GM12864 (cell line): ENCODE measurements at regions not wholly inside any gene's neighbourhood (a gene's known extent, or its start where the extent isn't known, plus 50 kb on each side); places are given as distances from the start of the nearest gene placed in this dataset.

Experiments
- DNase-seq: peaks from one replicate; pipeline ENCODE4 v3.0.0-alpha.2; 2011; ENCODE audit warnings: low read depth
- H3K4me3 ChIP-seq: 2 replicates; pipeline ENCODE4 v1.5.1; 2011; ENCODE audit warnings: mild to moderate bottlenecking, low read depth, low read length, control low read depth
- TF ChIP-seq, protein P1 (sequence below): IDR thresholded peaks from 2 replicates; pipeline ENCODE4 v1.5.1; 2011; ENCODE audit warnings: low read depth, mild to moderate bottlenecking, moderate library complexity, low read length, control low read depth, inconsistent platforms; ENCODE audit errors: missing control alignments

DNA sequence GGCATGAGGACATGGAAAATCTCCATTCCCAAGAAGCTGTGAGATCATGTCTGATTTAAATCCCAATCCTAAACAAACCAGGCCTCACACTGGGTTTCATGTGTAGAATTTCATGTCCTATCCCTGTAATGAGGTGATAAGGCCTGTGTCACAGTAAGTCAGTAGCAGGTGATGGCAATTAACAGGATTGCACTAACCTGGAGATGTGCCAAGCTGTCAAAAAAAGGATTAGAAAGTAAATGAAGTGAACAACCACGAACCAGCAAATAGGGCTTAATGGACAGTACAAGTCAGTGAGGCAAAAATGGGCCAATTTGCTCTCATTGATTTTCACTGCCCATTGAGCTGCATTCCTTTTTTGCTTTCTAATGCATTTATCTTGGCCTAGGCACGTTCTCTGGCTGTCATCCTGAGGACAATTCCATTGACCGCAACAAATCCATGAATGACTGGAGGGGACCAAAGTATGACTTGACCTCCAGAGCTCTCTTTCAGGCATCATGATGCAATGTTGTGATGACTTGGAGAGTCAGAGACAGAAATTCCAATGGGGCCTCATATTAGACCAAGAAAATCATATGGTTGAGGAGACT is 673.6 kb upstream of the ADGRL2 start:
- H3K4me3 ChIP-seq: no peak overlapping the region

DNA sequence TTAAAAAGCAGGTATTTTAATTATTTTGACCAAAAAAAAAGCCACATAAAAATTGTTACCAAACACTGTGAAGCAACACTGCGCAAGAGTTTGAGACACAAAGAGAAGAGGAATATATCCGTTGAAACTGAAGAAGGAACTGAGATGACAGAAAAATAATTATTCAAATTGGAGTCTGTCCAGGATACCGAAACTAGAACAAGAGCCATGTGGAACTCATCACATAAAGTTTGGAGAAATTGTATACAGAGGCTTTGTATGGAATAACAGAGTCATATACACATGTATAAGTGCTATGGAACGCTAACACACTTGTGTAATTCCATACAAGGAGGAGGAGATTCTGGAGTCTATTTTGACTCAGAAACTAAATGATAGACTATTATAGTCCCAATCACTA is 675.1 kb upstream of the ADGRL2 start:
- no peak for DNase-seq
- TF ChIP-seq, protein P1, sequence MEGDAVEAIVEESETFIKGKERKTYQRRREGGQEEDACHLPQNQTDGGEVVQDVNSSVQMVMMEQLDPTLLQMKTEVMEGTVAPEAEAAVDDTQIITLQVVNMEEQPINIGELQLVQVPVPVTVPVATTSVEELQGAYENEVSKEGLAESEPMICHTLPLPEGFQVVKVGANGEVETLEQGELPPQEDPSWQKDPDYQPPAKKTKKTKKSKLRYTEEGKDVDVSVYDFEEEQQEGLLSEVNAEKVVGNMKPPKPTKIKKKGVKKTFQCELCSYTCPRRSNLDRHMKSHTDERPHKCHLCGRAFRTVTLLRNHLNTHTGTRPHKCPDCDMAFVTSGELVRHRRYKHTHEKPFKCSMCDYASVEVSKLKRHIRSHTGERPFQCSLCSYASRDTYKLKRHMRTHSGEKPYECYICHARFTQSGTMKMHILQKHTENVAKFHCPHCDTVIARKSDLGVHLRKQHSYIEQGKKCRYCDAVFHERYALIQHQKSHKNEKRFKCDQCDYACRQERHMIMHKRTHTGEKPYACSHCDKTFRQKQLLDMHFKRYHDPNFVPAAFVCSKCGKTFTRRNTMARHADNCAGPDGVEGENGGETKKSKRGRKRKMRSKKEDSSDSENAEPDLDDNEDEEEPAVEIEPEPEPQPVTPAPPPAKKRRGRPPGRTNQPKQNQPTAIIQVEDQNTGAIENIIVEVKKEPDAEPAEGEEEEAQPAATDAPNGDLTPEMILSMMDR: no peak
- H3K4me3 ChIP-seq: no peak overlapping the region

More for the DNA sequence above, 673.6 kb upstream of the ADGRL2 start:
- TF ChIP-seq, protein P1: no peak
- DNase-seq: no peak

DNA sequence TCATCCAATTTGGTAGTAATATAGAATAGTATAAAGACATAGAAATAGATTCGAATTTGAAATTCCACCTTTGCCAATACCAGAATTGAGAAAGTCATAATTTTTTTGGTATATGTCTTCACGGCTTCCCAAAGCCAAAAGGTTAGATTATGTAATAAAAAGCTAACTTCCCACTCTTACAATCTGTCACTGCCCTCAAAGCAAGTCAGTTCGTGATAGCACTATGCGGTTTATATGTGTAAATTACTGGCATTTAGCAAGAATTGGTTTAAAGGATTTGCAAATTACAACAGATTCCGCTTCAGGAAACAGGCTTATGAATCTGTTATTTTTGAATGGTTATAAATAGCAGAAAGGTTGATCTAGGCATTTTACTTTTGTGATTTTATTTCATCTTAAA is 679.4 kb upstream of the ADGRL2 start:
- no peak for DNase-seq
- TF ChIP-seq, protein P1: no peak
- no peak overlapping the region for H3K4me3 ChIP-seq

DNA sequence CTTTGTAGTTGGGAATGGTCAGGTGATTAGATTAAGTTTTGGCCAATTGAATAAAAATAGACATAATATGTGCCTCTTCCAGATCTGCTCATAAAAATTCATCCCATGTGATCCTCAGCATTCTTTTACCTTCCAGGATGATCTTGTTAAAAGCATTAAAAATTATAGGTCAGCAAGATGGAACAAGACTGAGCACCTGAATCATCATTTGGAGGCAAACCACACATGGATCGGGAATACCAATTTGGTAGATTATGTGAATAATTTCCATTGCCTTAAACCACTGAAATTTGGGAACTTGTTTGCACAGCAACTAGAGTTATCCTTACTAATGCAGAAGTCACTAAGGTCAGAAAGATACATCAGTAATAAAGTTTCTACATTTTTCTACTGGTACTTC is 681.4 kb upstream of the ADGRL2 start:
- no peak for DNase-seq
- TF ChIP-seq, protein P1: no peak
- no peak overlapping the region for H3K4me3 ChIP-seq

DNA sequence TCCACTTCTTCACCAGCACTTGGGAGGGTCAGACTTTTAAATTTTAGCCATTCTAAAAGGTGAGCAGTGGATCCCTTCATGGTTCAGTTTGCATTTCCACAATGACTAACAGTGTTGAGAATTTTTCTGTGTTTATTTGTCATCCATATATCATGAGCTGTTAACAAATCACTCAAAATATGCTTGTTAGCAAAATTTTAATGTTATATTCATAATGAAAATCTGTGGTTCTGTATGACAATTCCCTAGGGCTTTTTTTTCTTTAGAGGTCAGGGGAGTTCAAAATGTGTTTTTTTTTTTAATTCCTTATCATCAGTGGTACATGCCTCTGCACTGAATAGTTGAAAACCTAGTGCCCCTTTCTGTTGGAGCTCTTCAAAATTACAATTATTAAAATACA is 682.2 kb upstream of the ADGRL2 start:
- TF ChIP-seq, protein P1: no peak
- DNase-seq: no peak
- no peak overlapping the region for H3K4me3 ChIP-seq

DNA sequence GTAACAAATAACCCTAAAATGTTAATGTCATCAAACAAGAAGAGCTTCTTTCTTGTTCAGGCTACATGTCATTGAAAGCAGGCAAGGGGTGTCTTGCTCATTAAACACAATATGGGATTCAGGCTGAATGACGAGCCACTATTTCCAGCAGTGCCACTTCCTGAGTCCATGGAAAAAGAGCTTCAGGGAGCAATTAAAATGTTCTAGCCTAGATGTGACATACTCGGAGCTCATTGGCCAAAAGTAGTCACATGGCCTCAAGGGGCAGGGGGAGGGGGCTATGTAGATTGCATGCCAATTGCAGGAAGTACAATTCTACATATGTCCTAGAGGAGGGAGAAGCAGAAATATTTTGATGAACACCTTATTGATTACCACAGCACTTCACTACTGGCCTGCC is 685.3 kb upstream of the ADGRL2 start:
- no peak overlapping the region for H3K4me3 ChIP-seq
- DNase-seq: no peak
- TF ChIP-seq, protein P1: no peak

DNA sequence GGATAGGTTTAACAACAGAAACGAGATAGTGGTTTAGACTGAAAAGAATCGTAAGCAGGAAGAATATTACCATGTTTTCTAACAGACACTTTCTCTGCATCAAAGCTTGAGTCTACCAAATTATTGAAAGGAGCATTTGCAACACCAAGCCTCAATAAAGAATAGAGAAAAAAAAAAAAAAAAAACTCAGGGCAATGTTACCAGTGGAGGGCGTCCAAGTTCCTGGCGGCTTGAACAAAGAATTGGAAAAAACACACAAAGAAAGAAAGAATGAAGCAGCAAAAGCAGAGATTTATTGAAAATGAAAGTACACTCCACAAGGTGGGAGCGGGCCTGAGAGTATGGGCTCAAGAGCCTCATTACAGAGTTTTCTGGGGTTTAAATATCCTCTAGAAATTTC is 686.5 kb upstream of the ADGRL2 start:
- no peak overlapping the region for H3K4me3 ChIP-seq
- no peak for DNase-seq
- TF ChIP-seq, protein P1: no peak
